Prostate gland (tissue), 2 donors: ENCODE measurements at regions not wholly inside any gene's neighbourhood (a gene's known extent, or its start where the extent isn't known, plus 50 kb on each side); places are given as distances from the start of the nearest gene placed in this dataset.

ENCODE experiments used
- DNase-seq: peaks from one replicate; pipeline ENCODE4 v3.0.0-alpha.2; 2019; ENCODE audit warnings: low spot score
- H3K27ac ChIP-seq, 2 donors: fragments of 200-600 bp; sonication (generic); 2 replicates each; pipeline ENCODE4 v1.5.1; 2017 to 2019
- H3K27me3 ChIP-seq: fragments of 200-600 bp; sonication (generic); replicated peaks from 2 replicates; pipeline ENCODE4 v1.5.1; 2019; ENCODE audit not compliant: insufficient read depth
- H3K36me3 ChIP-seq, 2 donors: fragments of 200-600 bp; sonication (generic); 1 replicate in 1 of 2; 2 replicates in 1 of 2; pipeline versions ENCODE4 v1.5.1 to v1.8.1; 2017 to 2019
- H3K4me1 ChIP-seq: fragments of 200-600 bp; sonication (generic); replicated peaks from 2 replicates; pipeline ENCODE4 v1.5.1; 2019
- H3K4me3 ChIP-seq, 2 donors: fragments of 200-600 bp; sonication (generic); 2 replicates each; pipeline ENCODE4 v1.5.1; 2017 to 2019
- H3K9me3 ChIP-seq: fragments of 200-600 bp; sonication (generic); 2 replicates; pipeline ENCODE4 v1.5.1; 2017
- CTCF ChIP-seq, 4 experiments: fragments of 200-600 bp in 2 of 4; fragments of 450-650 bp in 2 of 4; sonication (generic) in 2 of 4; IDR thresholded peaks; 1 replicate in 3 of 4; 2 replicates in 1 of 4; pipeline ENCODE4 v1.5.1; 2016 to 2019; ENCODE audit warnings: antibody characterized with exemption in 4 of 4, mild to moderate bottlenecking in 2 of 4, moderate library complexity in 2 of 4
- POLR2A ChIP-seq: fragments of 450-650 bp; IDR thresholded peaks from one replicate; pipeline ENCODE4 v1.6.1; 2016; ENCODE audit warnings: antibody characterized with exemption, mild to moderate bottlenecking
- POLR2AphosphoS5 ChIP-seq: sonication (generic); formaldehyde crosslinking; IDR thresholded peaks from one replicate; pipeline ENCODE4 v1.6.1; 2017; ENCODE audit warnings: antibody characterized with exemption
- WGBS: methylation state at CpG from one replicate; pipeline ENCODE4 v1.1.5; 2018; 5-methylcytosine and 5-hydroxymethylcytosine counted together
- intact Hi-C: fragments of 100-400 bp; cut with DNase I; formaldehyde crosslinking; loops from one replicate; pipeline ENCODE4 v1.14.2; 2022

- Histone ChIP-seq H3K36me3 (no peaks in the 10 kb centered on the region), H3K4me3 (no peak overlapping the region), H3K4me1 (peaks cover 5% of the 10 kb centered on the region), H3K27me3 (no peaks in the 10 kb centered on the region), H3K9me3 (no peaks in the 10 kb centered on the region), H3K27ac (no peak overlapping the region)
- TF ChIP-seq POLR2A (no peak), POLR2AphosphoS5 (no peak), CTCF (IDR thresholded peaks at IDR 0.05) (no peak)
- DNase-seq, result no peak
- intact Hi-C loops, result no loop called here
These were observed 216.2 kb downstream of the DUSP6 start for GRCh38 chr12:89135976-89136634.

- H3K4me3 ChIP-seq, result no peak overlapping the region
- WGBS, result 83% methylated on average over 3 of the region's 3 CpGs
- no peaks in the 10 kb centered on the region for H3K27me3 ChIP-seq
- intact Hi-C loops, result no loop called here
- no peaks in the 10 kb centered on the region for H3K36me3 ChIP-seq
- TF ChIP-seq POLR2AphosphoS5 (no peak), POLR2A (no peak), CTCF (IDR thresholded peaks at IDR 0.05) (no peak)
- no peaks in the 10 kb centered on the region for H3K9me3 ChIP-seq
- no peak overlapping the region for H3K27ac ChIP-seq
- H3K4me1 ChIP-seq, result peaks cover 5% of the 10 kb centered on the region
- no peak for DNase-seq
These were observed 218.0 kb downstream of the DUSP6 start for GRCh38 chr12:89134213-89134770.

GRCh38 chr12:89129167-89129870 lies 223.0 kb downstream of the DUSP6 start:
- Histone ChIP-seq H3K9me3 (no peaks in the 10 kb centered on the region), H3K36me3 (no peaks in the 10 kb centered on the region), H3K27me3 (no peaks in the 10 kb centered on the region), H3K4me3 (no peak overlapping the region), H3K4me1 (no peaks in the 10 kb centered on the region), H3K27ac (no peak overlapping the region)
- TF ChIP-seq CTCF (IDR thresholded peaks at IDR 0.05) (no peak), POLR2A (no peak), POLR2AphosphoS5 (no peak)
- whole genome bisulfite sequencing, result 91% methylated on average over 3 of the region's 3 CpGs
- intact Hi-C loops, result no loop called here
- no peak for DNase-seq

GRCh38 chr12:89126712-89127111 lies 225.6 kb downstream of the DUSP6 start:
- H3K27me3 ChIP-seq, result no peaks in the 10 kb centered on the region
- H3K36me3 ChIP-seq, result no peaks in the 10 kb centered on the region
- no peak for DNase-seq
- no peak for TF ChIP-seq CTCF (IDR thresholded peaks at IDR 0.05)
- H3K4me3 ChIP-seq, result no peak overlapping the region
- H3K9me3 ChIP-seq, result no peaks in the 10 kb centered on the region
- intact Hi-C loops, result no loop called here
- H3K27ac ChIP-seq, result no peak overlapping the region
- 89% methylated on average over 3 of the region's 3 CpGs for WGBS
- H3K4me1 ChIP-seq, result no peaks in the 10 kb centered on the region

- no peak overlapping the region for H3K27ac ChIP-seq
- WGBS, result 90% methylated on average over 1 of the region's 1 CpG
- no peaks in the 10 kb centered on the region for H3K9me3 ChIP-seq
- no peaks in the 10 kb centered on the region for H3K27me3 ChIP-seq
- no peak for DNase-seq
- H3K36me3 ChIP-seq, result no peaks in the 10 kb centered on the region
- intact Hi-C loops, result no loop called here
- no peaks in the 10 kb centered on the region for H3K4me1 ChIP-seq
- H3K4me3 ChIP-seq, result no peak overlapping the region
- TF ChIP-seq POLR2A (no peak), CTCF (IDR thresholded peaks at IDR 0.05) (no peak), POLR2AphosphoS5 (no peak)
These were observed 229.4 kb downstream of the DUSP6 start for GRCh38 chr12:89122852-89123251.
